Ramos (cell line): ENCODE measurements at regions not wholly inside any gene's neighbourhood (a gene's known extent, or its start where the extent isn't known, plus 50 kb on each side); places are given as distances from the start of the nearest gene placed in this dataset.
"Not testable (repeated sequence)": the region's sequence is repeated elsewhere in the genome, so short reads cannot be mapped to it uniquely, and the experiment has no call there.

ENCODE experiments used
- in situ Hi-C: fragments of 300-500 bp; cut with MboI; formaldehyde crosslinking; loops from one replicate; pipeline ENCODE4 v1.14.3; 2022; ENCODE audit warnings: low sequenced_read_pairs; ENCODE audit not compliant: unreplicated experiment

- in situ Hi-C loops, result no loop called here
These were observed 93.9 kb downstream of the BUD13 start for GRCh38 chr11:116678887-116679286.

- in situ Hi-C loops, result not testable (repeated sequence)
These were observed 105.5 kb downstream of the BUD13 start for GRCh38 chr11:116667318-116667717.

GRCh38 chr11:116666673-116667249 lies 106.0 kb downstream of the BUD13 start:
- in situ Hi-C loops, result not testable (repeated sequence)

GRCh38 chr11:116665523-116665922 lies 107.3 kb downstream of the BUD13 start:
- in situ Hi-C loops, result no loop called here

GRCh38 chr11:116661056-116661455 lies 111.7 kb downstream of the BUD13 start:
- in situ Hi-C loops, result no loop called here

- in situ Hi-C loops, result no loop called here
These were observed 112.8 kb downstream of the BUD13 start for GRCh38 chr11:116660011-116660410.

- in situ Hi-C loops, result no loop called here
These were observed 113.8 kb downstream of the BUD13 start for GRCh38 chr11:116658876-116659535.

GRCh38 chr11:116657842-116658825 lies 114.7 kb downstream of the BUD13 start:
- in situ Hi-C loops, result no loop called here

- in situ Hi-C loops, result no loop called here
These were observed 116.8 kb downstream of the BUD13 start for GRCh38 chr11:116656011-116656410.

GRCh38 chr11:116654526-116654925 lies 118.3 kb downstream of the BUD13 start:
- in situ Hi-C loops, result no loop called here

- in situ Hi-C loops, result no loop called here
These were observed 119.6 kb downstream of the BUD13 start for GRCh38 chr11:116653206-116653605.

GRCh38 chr11:116651737-116652237 lies 121.0 kb downstream of the BUD13 start:
- in situ Hi-C loops, result no loop called here

GRCh38 chr11:116651098-116651736 lies 121.6 kb downstream of the BUD13 start:
- in situ Hi-C loops, result no loop called here

- in situ Hi-C loops, result no loop called here
These were observed 122.7 kb downstream of the BUD13 start for GRCh38 chr11:116650052-116650451.

GRCh38 chr11:116649268-116649667 lies 123.5 kb downstream of the BUD13 start:
- in situ Hi-C loops, result no loop called here

GRCh38 chr11:116648247-116649174 lies 124.3 kb downstream of the BUD13 start:
- in situ Hi-C loops, result no loop called here

GRCh38 chr11:116647305-116648080 lies 125.3 kb downstream of the BUD13 start:
- in situ Hi-C loops, result no loop called here

- in situ Hi-C loops, result no loop called here
These were observed 126.6 kb downstream of the BUD13 start for GRCh38 chr11:116646191-116646590.

- in situ Hi-C loops, result no loop called here
These were observed 127.9 kb downstream of the BUD13 start for GRCh38 chr11:116644941-116645305.
